Umbilical cord (tissue), 1 donor: ENCODE measurements at regions not wholly inside any gene's neighbourhood (a gene's known extent, or its start where the extent isn't known, plus 50 kb on each side); places are given as distances from the start of the nearest gene placed in this dataset.
A peak's percentile ranks its signal among the peaks of the same experiment; 100 is the strongest.

Experiments used
- DNase-seq: peaks from one replicate; pipeline ENCODE4 v3.0.0-alpha.2; 2015; ENCODE audit warnings: low spot score

DNA sequence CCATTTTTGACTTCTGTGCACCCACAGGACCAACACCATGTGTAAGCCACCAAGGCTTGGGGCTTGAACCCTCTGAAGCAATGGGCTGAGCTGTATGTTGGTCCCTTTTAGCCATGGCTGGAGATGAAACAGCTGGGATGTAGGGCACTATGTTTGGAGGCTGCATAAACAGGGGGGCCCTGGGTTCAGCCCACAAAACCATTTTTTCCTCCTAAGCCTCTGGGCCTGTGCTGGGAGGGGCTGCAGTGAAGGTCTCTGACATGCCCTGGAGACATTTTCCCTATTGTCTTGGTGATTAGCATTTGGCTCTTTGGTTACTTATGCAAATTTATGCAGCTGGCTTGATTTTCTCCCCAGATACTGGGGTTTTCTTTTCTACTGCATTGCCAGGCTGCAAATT, 144.9 kb downstream of the ZNF326 start:
- DNase-seq = no peak

DNA sequence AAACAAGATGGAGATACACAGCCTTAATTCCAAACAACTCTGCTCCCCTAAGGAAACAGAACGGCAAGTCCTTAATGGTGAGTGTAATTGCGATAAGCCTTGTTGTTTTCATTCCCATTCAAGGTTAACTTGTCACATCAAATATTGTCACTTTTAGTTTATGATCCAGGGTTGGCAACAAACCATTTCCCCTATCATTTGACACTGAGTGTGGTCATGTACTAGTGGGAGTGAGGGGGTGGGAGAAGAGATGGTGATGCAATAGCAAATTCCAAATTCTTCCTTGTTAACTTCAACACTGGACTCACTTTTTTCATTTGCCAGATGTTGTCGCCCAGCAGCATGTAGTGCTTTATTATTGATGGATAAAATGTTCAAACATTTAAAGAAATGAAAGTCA, 140.4 kb downstream of the ZNF326 start:
- no peak for DNase-seq

DNA sequence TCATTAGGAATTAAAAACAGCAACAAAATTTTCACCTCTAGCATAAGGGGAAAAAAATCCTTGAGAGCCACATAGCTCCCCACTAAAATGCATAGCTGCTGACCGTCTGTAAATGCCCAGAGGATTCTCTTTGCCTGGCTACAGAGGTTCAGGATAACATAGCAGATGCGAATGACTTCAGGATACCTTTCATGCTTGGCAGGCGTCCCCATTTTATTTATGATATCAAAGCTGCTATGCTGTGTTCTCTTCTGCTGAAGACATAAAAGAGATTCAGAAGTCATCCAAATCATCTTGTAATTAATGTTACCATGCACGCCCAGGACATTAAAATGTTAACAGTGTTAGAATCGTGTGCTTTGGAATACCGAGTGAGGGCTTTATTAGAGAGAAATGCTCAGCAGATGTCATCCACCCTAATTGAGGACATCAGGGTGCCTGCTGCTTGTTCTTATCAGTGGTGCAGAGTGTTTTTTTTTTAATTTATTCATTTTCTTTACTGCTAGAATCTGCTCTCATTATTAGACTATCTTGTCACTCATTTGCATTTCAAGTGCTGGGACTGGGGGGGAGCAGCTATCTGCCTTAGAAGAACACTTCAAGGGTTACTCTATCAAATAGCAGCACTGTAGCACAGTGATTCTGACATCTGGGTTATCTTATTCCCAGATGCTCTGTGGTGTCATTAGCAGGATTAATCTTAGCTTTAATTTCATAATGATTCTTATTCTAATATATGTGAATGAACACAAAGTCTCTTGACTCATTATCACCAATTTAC, 139.5 kb downstream of the ZNF326 start:
- no peak for DNase-seq

DNA sequence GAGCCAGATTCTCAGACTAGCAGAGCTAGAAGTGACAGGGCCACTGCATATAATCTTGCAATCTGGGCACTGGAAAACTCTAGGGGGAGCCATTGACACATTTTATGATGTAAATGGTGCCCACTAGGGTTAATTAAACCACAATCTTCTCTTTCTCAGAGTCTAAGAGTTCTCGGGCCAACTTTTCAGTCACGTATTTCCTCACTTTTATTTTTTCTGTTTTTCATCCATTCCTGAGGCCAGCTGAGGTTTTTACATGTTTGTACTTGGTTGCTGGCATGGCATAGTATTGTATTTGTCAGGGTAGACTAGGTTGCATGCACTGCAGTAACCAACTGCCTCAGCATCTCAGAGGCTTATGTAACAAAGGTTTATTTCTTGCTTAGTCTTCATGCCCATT, 138.2 kb downstream of the ZNF326 start:
- DNase-seq = peak; percentile 34

DNA sequence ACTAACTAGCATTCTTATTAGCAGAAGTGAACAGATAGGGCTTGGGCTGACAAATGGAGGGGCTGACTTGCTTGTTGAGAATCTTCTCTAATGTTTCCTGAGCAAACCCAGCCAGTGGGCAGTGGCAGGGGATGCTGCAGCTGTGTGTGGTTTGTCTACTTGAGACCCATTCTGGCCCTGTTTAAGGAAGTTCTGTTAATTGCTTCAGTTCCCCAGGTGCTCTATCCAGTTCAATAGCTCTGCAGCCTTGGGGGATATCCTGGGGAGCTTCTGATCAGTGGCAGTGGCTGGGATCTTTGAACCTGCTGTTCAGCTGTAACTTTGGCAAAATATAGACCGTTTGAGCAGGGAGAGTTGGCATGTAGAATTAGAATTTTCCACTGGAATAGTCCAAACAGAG, 137.4 kb downstream of the ZNF326 start:
- DNase-seq = no peak

DNA sequence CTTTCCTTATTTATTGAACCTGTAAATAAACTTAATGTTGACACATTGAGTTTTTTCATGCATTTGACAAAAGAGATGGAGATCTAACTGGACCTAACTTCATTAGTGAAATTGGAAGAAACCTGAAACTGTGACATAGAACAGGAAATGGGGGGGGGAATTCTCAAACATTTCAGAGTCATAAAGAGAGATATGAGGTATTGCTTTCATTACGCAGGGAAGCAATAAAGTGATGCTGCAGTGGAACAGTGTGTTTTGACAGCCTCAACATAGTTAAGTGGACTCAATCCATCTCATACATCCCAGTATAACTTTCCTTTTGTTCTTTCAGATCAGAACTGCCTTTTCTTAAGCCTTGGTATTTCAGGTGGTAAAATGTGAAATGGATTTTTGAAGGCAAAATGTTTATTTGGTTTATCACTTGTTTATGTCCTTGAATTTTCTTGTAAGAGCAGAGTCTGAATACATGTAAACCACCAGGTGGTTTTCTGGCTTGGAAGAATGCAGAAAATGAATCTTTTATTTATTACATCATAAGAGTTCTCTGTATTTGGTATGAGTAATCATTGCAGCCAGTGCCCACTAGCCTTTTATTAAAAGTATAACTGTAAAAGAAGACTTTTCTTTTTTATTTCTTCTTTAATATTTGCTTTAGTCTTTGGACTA, 132.5 kb downstream of the ZNF326 start:
- no peak for DNase-seq

DNA sequence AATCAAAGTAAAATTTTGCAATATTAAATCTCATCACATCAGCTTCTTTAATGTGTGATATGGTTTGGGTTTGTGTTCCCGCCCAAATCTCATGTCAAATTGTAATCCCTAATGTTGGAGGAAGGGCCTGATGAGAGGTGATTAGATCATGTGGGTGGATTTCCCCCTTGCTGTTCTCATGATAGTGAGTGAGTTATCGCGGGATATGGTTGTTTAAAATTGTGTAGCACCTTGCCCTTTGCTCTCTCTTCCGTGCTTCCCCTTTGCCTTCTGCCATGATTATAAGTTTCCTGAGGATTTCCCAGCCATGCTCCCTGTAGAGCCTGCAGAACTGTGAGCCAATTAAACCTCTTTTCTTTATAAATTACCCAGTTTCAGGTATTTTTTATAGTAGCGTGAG, 131.9 kb downstream of the ZNF326 start:
- DNase-seq = no peak

DNA sequence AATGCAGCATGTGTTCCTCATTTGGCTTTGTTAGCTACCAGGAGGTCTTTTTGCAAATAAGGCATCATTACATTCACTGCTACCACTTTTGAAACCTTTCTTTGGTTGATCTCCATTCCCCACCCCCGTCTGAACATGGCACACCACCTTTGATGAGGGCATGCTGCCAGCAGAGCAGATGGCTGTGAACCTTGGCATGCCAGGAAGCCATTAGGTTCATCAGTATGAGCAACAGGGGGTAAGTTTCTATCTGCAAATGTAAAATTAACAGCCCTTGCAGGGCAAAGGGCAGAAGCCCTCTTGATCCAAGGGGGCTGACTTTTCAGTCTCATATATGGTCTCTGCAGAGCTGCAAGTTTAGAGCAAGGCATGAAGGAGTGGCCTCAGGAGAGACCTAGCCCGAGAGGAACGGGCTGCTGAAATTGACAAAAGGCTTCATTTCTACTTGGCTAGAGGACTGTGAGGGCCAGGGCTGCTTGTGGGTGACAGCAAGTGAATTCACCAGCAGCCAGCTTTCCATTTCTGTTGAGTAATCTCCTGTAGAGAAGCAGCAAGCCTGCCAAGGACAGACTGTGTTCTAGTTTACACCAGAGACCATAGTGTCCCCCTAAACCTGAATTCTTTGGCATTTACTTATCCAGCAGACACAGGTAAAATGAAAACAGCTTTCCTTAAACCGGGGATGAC, 127.9 kb downstream of the ZNF326 start:
- no peak for DNase-seq

DNA sequence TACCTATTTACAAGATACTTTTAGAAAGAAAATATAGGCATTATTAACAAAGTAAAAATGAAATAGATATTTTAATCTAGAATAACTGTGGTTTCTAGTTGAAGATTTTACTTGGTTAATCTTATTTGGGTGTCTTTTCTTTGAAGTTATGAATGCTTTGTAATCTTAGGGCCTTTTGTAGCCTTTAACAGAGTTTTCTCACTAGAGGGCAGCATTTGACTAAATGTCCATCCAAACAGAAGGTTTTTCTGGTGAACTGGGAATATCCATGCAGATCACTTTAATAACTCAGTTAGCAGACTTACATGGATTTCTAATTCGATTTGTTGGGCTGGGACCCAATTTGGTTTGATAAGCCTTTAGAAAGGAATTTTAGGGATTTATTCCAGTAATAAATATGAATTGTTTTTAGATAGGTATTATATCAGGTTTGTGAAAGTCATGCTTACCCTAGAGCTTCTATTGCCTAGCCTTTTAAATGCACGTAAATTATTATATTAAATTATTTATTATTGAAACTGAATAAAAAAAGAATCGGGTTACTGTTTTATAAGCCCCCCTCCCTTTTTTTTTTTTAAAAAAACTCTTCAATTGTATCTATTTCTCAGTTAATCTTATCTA, 119.7 kb downstream of the ZNF326 start:
- peak; percentile 63 for DNase-seq

DNA sequence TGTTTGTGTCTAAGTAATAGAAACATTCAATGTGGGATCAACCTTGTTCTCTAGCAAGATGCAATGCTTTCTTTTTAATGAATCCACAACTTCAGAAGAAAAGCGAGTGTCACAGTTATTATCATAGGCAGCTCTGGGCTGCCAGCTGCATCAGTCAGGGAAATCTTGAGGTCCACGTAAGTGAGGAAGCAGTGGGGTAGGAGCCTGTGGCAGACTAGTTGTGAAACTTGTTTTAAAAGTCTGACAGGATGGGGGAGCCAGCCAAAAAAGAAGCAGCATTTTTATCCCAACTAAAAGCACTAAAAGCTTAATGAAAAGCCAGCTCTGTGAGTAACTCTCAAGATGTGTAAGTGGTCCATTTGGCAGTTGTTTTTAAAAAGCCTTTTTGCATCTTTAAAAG, 113.1 kb downstream of the ZNF326 start:
- DNase-seq = no peak

DNA sequence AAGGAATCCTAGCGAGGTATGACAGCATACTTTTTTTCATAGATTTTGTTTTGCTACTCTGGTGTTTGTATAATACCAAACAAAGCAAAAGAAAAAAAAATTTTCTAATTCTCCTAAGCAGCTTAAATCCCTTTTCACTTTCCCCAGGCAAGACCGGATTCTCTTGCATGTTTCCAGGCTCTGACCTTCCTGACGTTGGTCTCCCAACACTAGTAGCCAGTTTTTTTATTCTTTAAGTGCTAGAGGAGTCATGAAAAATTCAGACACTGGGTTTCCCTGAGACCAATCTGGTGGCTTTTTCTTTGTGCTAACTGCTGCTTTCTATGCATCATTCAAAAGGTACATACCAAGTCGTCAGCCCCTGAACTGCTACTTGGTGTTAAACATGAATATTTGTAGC, 111.4 kb downstream of the ZNF326 start:
- no peak for DNase-seq

DNA sequence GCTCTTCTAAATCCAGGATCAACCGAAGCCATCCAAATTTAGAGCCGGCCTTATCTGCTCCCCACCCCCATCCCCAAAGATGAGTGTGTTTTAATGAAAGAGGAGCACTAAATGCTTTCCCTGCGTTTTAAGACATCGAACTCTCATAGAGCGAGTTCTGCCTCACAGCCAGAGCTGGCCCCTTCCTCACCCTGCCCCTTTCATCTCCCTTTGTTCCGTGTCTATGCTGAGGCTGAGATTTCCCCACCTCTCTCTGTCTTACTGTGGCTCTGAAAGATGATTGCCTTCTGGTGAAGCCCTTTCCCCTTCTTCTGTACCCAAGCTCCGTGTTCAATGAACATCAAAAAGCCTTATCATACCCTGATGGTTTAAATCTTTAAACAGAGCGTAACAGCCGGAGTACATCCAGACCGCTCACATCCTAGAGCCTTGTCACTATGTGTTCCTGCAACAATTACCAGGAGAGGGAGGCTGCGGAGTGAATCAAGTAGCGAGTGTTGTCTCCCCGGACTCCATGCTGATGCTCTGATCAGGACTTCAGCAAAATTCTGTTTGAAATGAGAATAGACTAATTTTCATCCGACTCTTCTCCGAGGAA, 110.1 kb downstream of the ZNF326 start:
- DNase-seq = no peak

DNA sequence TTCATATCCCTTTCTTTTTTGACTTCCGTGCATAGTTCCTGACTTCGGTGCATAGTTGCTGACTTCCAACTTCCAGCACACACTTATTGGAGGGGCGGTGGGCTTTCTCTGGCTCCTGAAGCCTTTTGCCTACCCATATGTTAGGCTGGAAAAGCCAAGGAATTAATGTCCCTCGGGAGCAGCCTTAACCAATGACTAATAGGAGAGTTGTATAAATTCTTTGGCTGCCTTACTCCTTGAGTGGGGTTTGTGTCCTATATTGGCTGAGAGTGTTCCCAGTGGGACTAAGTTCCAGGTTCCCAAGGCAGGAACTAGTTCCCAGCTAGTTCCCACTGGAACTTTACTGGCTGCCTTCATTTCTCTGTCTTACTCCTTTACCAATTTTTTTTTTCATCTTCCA, 105.7 kb downstream of the ZNF326 start:
- DNase-seq = no peak

DNA sequence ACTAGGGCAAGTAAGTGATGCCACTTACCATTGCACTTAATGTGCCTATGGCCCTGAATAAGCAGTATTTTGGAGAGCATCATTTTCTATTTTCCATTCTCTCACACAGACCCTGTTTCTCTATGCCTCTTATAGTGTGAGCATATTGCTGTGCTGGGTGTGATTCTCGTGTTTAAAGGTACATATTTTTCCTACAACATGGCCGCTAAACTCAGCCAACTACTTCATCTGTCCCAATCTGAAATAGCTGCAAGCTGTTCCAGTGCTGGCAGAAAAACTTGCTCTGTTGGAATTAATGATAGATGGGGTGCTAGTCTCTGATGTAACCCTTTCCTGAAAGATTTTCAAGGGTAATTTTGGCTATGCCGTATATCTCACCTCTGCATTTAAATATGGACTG, 97.5 kb downstream of the ZNF326 start:
- DNase-seq = no peak
